Endothelial cell of umbilical vein (primary cell): ENCODE measurements at regions not wholly inside any gene's neighbourhood (a gene's known extent, or its start where the extent isn't known, plus 50 kb on each side); places are given as distances from the start of the nearest gene placed in this dataset.
"Not testable (repeated sequence)": the region's sequence is repeated elsewhere in the genome, so short reads cannot be mapped to it uniquely, and the experiment has no call there.

Source experiments
- BruUV-seq: library from RNA; stranded (reverse); fragments of 400-500 nt; replicated peaks from 2 replicates; lab custom pipeline; 2021; lab: Mats Ljungman, UMichigan
- CTCF ChIA-PET: fragments of 300-600, 350-600 bp; sonication (Branson Sonifier 250); formaldehyde crosslinking; loops from one replicate; lab custom pipeline; 2021; ENCODE audit warnings: antibody characterized with exemption, inconsistent platforms; lab: Charles Lee
- POLR2A ChIA-PET: fragments of 300-600, 350-600 bp; sonication (Branson Sonifier 250); formaldehyde crosslinking; loops from one replicate; lab custom pipeline; 2021; ENCODE audit warnings: antibody characterized with exemption, inconsistent platforms; lab: Charles Lee
- DNase-seq: peaks from one replicate; pipeline ENCODE4 v3.0.0-alpha.2; 2011; ENCODE audit warnings: low read depth, low spot score
- FAIRE-seq: peaks from 2 replicates; lab custom pipeline; 2011; peaks lifted over from hg19 to GRCh38; lab: Jason Lieb, UNC
- H2AFZ ChIP-seq: 2 replicates; pipeline ENCODE4 v1.6.0; 2012; ENCODE audit warnings: low read depth, low read length, control low read depth, inconsistent platforms
- H3K27ac ChIP-seq: 2 replicates; pipeline ENCODE4 v1.5.1; 2011; ENCODE audit warnings: low read depth, mild to moderate bottlenecking, control low read depth, low read length, moderate library complexity; ENCODE audit not compliant: insufficient read depth
- H3K27me3 ChIP-seq, 2 experiments: 2 replicates each; pipeline versions ENCODE4 v1.6.0 to v1.6.1; 2011; ENCODE audit warnings: low read length in 2 of 2, mixed read lengths in 1 of 2; ENCODE audit not compliant: control insufficient read depth in 2 of 2, insufficient read depth in 2 of 2
- H3K36me3 ChIP-seq, 2 experiments: 2 replicates in 1 of 2; 3 replicates in 1 of 2; pipeline ENCODE4 v1.5.1; 2011; ENCODE audit warnings: low read length in 2 of 2, mild to moderate bottlenecking in 1 of 2, moderate library complexity in 1 of 2; ENCODE audit not compliant: control insufficient read depth in 2 of 2, insufficient read depth in 2 of 2; ENCODE audit errors: extremely low read depth in 1 of 2
- H3K4me1 ChIP-seq: 3 replicates; pipeline ENCODE4 v1.5.1; 2011; ENCODE audit warnings: mild to moderate bottlenecking, low read length; ENCODE audit not compliant: control insufficient read depth, insufficient read depth; ENCODE audit errors: extremely low read depth
- H3K4me2 ChIP-seq: 2 replicates; pipeline ENCODE4 v1.6.1; 2011; ENCODE audit warnings: low read length, control low read depth, mixed read lengths; ENCODE audit not compliant: insufficient read depth
- H3K4me3 ChIP-seq, 3 experiments: fragments of 200-600 bp in 1 of 3; sonication (generic), shearing (Covaris generic) in 1 of 3; replicated peaks in 1 of 3; 2 replicates each; pipeline ENCODE4 v1.5.1; 2011 to 2016; ENCODE audit warnings: control low read depth in 3 of 3, low read length in 3 of 3, mild to moderate bottlenecking in 2 of 3, inconsistent platforms in 1 of 3, low read depth in 1 of 3, moderate library complexity in 1 of 3; ENCODE audit not compliant: insufficient read depth in 1 of 3
- H3K79me2 ChIP-seq: 2 replicates; pipeline ENCODE4 v1.6.0; 2012; ENCODE audit warnings: low read length, inconsistent platforms; ENCODE audit not compliant: control insufficient read depth, insufficient read depth
- H3K9ac ChIP-seq: replicated peaks from 2 replicates; pipeline ENCODE3; 2011; ENCODE audit warnings: low read length, control low read depth; ENCODE audit not compliant: insufficient read depth; ENCODE audit errors: extremely low read depth
- H3K9me1 ChIP-seq: replicated peaks from 3 replicates; pipeline ENCODE4 v1.6.0; 2011; ENCODE audit warnings: mild to moderate bottlenecking, low read length; ENCODE audit not compliant: control insufficient read depth, insufficient read depth; ENCODE audit errors: extremely low read depth
- H3K9me3 ChIP-seq: replicated peaks from 2 replicates; pipeline ENCODE4 v1.5.1; 2012; ENCODE audit warnings: low read length, inconsistent platforms; ENCODE audit not compliant: control insufficient read depth, insufficient read depth
- H4K20me1 ChIP-seq: replicated peaks from 2 replicates; pipeline ENCODE3; 2011; ENCODE audit warnings: mild to moderate bottlenecking, low read length; ENCODE audit not compliant: control insufficient read depth, insufficient read depth; ENCODE audit errors: extremely low read depth
- CTCF ChIP-seq, 2 donors: IDR thresholded peaks; 1 replicate in 1 of 2; 2 replicates in 1 of 2; pipeline ENCODE4 v1.5.1; 2011; ENCODE audit warnings: low read length in 2 of 2, mild to moderate bottlenecking in 2 of 2, moderate library complexity in 2 of 2, control low read depth in 1 of 2, inconsistent platforms in 1 of 2, low read depth in 1 of 2; ENCODE audit not compliant: insufficient read depth in 1 of 2; ENCODE audit errors: extremely low read depth in 1 of 2
- EZH2 ChIP-seq: IDR thresholded peaks from 2 replicates; pipeline ENCODE4 v1.6.1; 2012; ENCODE audit warnings: borderline replicate concordance, low read depth, mild to moderate bottlenecking, moderate library complexity, low read length, inconsistent platforms; ENCODE audit not compliant: severe bottlenecking
- FOS ChIP-seq: IDR thresholded peaks from 2 replicates; pipeline ENCODE4 v1.6.1; 2011; ENCODE audit warnings: mild to moderate bottlenecking, low read length, moderate library complexity, borderline replicate concordance; ENCODE audit not compliant: insufficient read depth
- GATA2 ChIP-seq: IDR thresholded peaks from 2 replicates; pipeline ENCODE4 v1.7.0; 2011; ENCODE audit warnings: low read depth, mild to moderate bottlenecking, moderate library complexity, mixed read lengths, low read length; ENCODE audit not compliant: insufficient read length, insufficient read depth
- JUN ChIP-seq: IDR thresholded peaks from 2 replicates; pipeline ENCODE4 v1.6.1; 2011; ENCODE audit warnings: borderline replicate concordance, low read depth; ENCODE audit not compliant: insufficient read length, insufficient read depth
- MAX ChIP-seq: IDR thresholded peaks from 2 replicates; pipeline ENCODE4 v1.6.1; 2011; ENCODE audit not compliant: insufficient read depth, insufficient read length
- MYC ChIP-seq: IDR thresholded peaks from one replicate; pipeline ENCODE4 v1.6.1; 2011; ENCODE audit warnings: mild to moderate bottlenecking, low read depth, low read length
- POLR2A ChIP-seq: IDR thresholded peaks from 2 replicates; pipeline ENCODE4 v1.6.1; 2012; ENCODE audit warnings: low read depth, mild to moderate bottlenecking, control low read depth, low read length
- POLR2AphosphoS5 ChIP-seq: IDR thresholded peaks from 2 replicates; pipeline ENCODE4 v1.6.1; 2012; ENCODE audit warnings: low read depth, mild to moderate bottlenecking, control low read depth, low read length, moderate library complexity; ENCODE audit not compliant: insufficient read depth
- dilution Hi-C: fragments of 300-500 bp; cut with MboI; formaldehyde crosslinking; loops from one replicate; pipeline ENCODE4 v1.15.0; 2019; ENCODE audit warnings: low sequenced_read_pairs; ENCODE audit not compliant: extremely low pct_ligation_motif_present
- intact Hi-C: fragments of 100-400 bp; cut with micrococcal nuclease; formaldehyde crosslinking; loops from one replicate; pipeline ENCODE4 v1.10.0; 2022

GRCh38 chr6:135624402-135625295, 127.1 kb upstream of the AHI1 start:
- no peak overlapping the region for H3K4me2 ChIP-seq
- no TSS peak for BruUV-seq
- no peaks in the 10 kb centered on the region for H3K4me1 ChIP-seq
- ChIA-PET POLR2A (no interaction called here), CTCF (interaction anchor here (0.6 kb wide), 1 partner anchor 116 kb away, joined by 3 read pairs; no protein-coding TSS in a partner anchor)
- H2AFZ ChIP-seq = no peak overlapping the region
- no peaks in the 10 kb centered on the region for H3K79me2 ChIP-seq
- H3K9me1 ChIP-seq = no peaks in the 10 kb centered on the region
- DNase-seq = no peak
- intact Hi-C loops = no loop called here
- no peak overlapping the region for H3K4me3 ChIP-seq
- FAIRE-seq = no peak
- H3K36me3 ChIP-seq = no peaks in the 10 kb centered on the region
- H3K9ac ChIP-seq = no peak overlapping the region
- dilution Hi-C loops = no loop called here
- TF ChIP-seq EZH2 (no peak), POLR2AphosphoS5 (no peak), GATA2 (no peak), CTCF (IDR thresholded peaks at IDR 0.05; ENCODE audit: extremely low read depth in 1 of 2, insufficient read depth in 1 of 2, low read depth in 1 of 2, low read length in 2 of 2) (no peak), FOS (no peak), MAX (no peak), MYC (no peak), JUN (no peak), POLR2A (no peak)
- H4K20me1 ChIP-seq = no peaks in the 10 kb centered on the region
- H3K27ac ChIP-seq = no peak overlapping the region
- no peaks in the 10 kb centered on the region for H3K9me3 ChIP-seq
- H3K27me3 ChIP-seq = no peaks in the 10 kb centered on the region

- H3K36me3 ChIP-seq, FAIRE-seq, H3K4me2 ChIP-seq, H3K79me2 ChIP-seq, H2AFZ ChIP-seq, CTCF ChIA-PET, H3K27me3 ChIP-seq, H3K9me3 ChIP-seq, H4K20me1 ChIP-seq, H3K27ac ChIP-seq, H3K4me3 ChIP-seq, H3K4me1 ChIP-seq, H3K9me1 ChIP-seq, intact Hi-C loops, H3K9ac ChIP-seq, DNase-seq, dilution Hi-C loops, POLR2A ChIA-PET, BruUV-seq: not testable (repeated sequence)
Observed at GRCh38 chr6:135626001-135626400, 128.5 kb upstream of the AHI1 start.
